EL (cell line): ENCODE measurements at regions not wholly inside any gene's neighbourhood (a gene's known extent, or its start where the extent isn't known, plus 50 kb on each side); places are given as distances from the start of the nearest gene placed in this dataset.
A peak's percentile ranks its signal among the peaks of the same experiment; 100 is the strongest.
"Not testable (repeated sequence)": the region's sequence is repeated elsewhere in the genome, so short reads cannot be mapped to it uniquely, and the experiment has no call there.

ENCODE experiments used
- DNase-seq: peaks from one replicate; pipeline ENCODE4 v3.0.0-alpha.2; 2016

DNA sequence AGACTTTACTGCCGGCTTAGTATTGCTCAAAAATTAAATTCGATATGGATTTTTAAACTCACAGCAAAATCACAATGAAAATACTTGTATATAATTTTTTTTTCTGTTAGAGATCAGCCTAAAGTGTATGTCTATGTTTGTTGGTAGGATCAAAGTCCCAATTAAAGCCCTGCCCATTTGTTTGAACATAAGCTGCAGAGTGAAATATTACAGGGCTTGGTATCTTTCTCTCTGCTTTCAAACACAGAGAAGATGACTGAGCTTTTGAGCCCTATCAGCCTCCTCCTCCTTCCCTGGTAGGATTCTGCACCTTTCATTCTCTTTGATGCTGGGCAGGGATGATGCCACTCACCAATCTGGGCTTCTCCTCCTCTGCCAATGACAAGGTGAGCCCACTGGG lies 345.4 kb downstream of the PPP1R2C start:
- DNase-seq, result no peak

DNA sequence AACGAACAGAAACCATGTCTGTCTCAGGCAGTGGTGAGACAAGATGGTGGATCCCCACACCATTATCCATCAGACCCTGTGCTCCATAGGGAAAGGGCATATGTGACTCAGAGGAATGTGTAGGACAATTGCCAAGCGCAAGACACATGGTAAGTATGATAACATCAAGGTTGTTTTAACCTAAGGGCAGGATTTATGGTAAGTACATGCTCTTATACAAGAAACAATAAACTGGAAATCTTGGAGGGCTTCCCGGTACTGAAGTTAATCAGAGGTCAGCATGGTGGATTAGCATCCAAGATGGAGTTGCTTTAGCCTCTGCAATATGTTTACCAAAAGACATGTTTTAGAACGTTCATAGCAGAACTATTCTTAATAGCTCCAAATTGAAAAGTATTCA lies 355.0 kb downstream of the PPP1R2C start:
- DNase-seq, result peak; percentile 1

DNA sequence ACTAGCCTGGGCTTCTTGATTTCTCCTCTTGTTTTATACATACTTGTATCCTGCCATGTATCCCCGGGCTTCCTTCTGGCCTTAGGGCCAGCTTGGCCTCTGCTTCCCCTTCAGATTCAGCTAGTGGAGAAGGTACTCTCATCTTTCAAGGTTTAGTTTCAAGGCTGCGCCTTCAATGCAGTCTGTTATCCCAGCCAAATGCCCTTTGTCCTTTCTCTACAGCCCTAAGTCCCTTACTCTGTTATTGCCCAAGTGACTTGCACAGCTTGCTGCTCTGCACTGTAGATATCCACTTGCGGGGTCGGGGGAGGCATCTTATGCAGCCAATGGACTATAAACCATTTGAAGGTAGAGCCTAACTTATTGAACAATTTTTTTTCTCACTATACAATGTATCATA lies 357.5 kb downstream of the PPP1R2C start:
- no peak for DNase-seq

DNA sequence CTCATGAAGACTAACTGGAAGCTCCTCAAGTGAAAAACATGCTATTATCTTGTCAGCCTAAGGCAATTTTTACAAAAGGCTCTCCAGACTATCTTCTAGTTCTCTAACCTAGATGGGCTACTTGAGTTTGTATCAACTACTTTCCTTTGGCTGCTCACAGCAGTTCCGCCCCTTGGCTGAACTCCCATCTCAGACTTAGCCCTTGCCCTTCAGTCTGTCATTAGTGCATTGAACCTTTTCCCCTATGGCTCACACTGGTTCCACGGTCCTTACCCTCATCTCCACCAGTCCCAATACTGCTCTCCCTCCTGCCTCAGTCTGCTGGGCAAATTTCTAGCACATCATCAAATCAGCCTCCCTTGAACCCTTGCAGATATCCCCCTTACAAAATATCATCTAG lies 362.3 kb downstream of the PPP1R2C start:
- no peak for DNase-seq

DNA sequence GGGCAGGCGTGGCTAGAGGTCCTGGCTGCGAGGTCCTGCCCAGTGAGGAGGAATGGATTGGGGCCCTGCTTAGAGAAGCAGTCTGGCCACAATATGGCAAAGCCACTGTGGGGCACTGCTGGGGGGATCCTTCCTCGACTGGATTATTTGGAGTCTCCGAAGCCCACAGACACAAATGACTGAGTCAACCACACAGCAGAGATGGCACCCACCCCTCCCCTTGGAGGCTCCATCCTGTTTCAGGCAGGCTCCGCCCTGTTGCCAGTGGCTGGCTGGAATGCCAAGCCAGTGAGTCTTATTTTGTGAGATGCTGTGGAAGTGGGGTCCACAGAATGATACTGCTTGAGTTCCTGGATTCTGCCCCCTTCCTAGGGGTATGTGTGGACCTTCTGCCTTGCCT lies 363.9 kb downstream of the PPP1R2C start:
- DNase-seq, result no peak

DNA sequence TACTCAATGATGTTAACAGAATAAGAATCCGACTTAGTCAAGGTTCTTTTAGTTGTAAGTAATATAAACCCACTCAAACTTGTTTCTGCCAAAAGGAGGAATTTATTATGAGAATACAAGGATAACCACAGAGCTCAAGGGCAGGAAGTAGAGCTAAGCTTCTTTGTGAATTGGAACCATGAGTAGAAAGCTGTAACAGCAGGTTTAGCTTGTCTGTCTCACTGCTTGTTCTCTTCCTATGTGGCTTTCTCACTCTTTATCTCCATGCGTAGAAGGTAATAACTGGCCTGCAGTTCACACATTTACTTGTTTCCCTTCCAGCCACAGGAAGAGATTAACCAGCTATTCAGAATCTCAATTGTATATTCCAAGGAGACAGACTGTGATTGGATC lies 378.3 kb downstream of the PPP1R2C start:
- DNase-seq, result no peak

DNA sequence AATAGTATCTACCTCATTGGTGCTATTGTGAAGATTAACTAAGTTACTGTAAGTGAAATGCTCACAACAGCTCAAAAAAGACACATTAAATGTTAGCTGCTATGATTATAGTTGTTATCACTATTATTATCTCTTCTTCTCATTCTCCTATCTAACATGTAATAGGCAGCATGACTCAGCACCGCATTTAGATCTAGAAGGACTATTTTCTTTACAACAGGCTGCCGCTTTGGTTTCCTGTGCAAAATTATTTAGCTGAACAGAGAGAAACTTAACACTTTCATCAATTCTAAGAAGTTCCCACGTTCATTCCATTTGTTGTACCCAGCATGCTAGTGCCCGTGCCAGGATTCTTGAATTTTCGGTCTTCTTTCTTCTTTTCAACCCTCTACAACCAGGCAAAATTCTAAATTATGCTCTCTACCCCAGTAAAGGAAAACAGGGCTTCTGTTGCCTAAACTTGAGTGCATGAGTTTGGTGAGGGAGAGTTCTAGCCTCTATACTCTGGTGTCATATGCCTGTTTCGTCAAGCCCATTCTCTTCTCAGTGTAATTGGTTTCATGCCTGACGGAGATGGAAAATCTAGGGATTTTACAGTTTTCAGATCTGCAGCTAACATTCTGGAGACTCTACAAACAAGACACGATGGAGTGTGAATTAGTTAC lies 378.9 kb downstream of the PPP1R2C start:
- no peak for DNase-seq

DNA sequence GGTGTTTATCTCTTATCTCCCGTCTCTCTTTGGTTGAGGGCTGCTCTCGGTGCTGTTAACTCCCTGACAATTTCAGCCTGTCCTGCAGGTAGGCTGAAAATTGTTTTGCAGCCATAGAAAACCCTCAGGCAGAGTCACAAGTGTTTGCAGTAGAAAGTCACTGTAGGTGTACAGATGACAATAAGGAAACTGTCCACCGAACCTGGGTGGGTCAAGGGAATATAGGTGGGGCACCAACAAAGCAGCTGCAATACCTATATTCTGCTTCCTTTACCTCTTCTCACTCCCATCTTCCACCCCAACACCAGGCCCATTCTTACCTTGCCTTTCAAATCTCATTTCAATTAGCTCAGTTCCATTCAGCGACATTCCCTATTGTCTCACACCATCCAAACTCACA lies 381.8 kb downstream of the PPP1R2C start:
- no peak for DNase-seq

DNA sequence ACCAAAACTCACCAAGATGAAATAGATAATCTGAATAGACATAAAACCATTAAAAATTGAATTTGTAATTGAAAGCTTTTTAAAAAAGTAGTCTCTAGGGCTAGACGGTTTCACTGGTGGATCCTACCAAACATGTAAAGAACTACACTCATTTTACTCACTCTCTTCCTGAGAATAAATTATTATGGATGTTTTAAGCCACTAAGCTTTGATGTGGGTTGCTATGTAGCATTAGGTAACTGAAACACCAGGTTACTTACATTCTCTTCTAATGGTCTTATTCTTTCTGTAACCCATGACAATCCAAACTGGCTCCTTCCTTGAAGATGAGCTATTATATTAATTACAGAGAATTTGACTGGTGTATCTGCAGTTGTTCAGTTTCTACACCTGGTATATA lies 385.1 kb downstream of the PPP1R2C start:
- no peak for DNase-seq

DNA sequence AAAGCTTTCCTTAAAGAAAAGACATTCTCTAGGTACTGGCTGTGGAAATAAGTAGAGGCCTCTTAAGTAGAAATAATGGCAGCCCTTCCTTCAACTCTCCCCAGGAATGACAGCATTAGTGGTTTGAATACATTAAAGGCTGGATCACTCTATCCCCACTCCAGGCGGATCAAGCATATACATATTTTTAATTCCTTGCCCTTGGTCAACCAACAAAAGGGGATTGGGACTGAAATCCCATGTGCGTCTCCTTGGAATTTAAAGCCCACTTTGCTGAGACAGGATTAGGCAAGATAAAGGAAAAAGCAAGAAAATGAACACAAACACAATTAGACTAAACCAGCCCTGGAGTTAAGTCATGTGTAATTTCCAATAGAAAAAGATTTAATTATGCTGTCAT lies 391.3 kb downstream of the PPP1R2C start:
- no peak for DNase-seq

DNA sequence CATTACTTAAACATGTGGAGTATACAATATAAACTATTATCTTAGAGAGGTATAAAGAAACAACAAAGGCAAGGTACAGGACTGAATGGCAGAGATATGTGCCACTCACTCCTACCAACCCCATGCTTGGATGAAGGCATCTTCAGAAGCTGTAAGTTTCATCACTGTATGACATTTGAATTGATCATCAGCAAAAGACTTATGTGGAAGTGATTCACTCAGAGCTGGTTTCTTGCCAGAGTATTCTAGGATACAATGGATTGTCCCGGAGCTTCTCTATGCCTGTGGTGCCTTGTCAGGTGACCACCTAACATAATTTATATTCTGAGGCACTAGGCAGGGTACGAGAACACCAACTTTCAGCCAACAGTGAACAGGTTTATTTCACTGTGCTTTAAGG lies 392.2 kb downstream of the PPP1R2C start:
- DNase-seq, result no peak

DNA sequence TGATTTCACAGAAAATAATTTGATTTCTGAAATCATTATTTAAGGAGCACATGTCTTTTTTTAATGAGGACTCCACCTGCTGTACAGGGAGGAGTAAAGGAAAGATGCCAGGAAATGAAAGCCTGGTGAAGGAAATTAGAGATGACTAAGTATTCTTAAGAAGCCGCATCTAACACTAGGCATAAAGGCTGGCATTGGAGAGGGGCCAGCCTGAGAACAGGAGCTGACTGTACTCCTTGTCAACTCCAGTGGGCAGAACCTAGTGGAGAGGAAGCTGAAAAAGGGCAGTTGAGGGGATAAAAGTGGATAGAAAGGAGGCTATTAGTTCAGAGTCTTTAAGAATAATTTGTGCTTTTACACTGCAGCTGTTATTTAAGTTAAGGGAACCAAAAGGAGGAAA lies 393.0 kb downstream of the PPP1R2C start:
- DNase-seq, result no peak

DNA sequence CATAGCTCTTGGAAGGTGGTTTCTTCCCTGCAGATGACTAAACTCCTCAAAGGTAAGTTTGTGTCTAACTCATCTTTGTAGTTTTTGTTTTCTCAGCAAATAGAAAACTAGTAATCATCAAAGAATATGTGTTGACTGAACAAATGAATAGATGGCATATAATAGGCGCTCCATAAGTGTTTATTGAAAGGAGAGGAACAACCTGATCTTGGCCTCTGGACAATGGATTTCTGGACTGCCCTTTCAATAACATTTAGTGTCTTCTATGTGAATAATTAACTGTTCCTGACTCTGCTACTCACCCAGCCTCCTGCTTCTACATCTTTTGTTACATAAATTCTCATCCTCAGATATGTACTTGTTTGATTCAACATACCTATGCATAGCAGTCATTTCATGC lies 399.1 kb downstream of the PPP1R2C start:
- no peak for DNase-seq

DNA sequence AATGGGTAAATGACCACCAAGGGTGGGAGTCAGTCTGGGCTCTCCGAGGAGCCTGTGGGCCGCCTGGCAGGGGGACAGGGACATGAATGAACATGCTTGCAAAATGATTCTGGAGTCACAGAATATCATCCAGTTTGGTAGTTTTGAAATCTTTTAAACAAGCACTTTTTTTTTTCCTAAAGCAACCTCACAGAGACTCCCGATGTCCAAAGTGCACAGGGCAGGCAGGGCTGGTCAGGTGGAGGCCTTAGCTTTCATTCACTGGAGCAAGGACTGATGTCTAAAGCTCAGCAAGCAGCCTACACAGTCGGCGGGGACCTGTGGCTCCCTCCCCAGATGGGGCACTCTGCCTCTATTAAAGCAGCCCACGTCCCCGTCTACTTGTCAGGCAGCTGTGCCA lies 402.9 kb downstream of the PPP1R2C start:
- DNase-seq, result no peak

DNA sequence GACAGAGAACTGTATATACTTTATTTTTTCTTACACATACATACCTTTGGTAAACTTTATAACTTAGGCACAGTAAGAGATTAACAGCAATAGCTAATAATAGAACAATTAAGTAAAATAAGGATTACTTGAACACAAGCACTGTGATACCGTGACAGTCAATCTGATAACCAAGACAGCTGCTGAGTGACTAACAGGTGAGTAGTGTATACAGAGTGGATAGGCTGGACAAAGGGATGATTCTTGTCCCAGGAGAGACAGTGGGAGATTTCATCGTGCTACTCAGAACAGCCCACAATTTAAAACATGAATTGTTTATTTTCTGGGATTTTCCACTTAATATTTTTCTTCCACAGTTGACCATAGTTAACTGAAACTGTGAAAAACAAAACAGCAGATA lies 411.8 kb downstream of the PPP1R2C start:
- DNase-seq, result no peak

DNA sequence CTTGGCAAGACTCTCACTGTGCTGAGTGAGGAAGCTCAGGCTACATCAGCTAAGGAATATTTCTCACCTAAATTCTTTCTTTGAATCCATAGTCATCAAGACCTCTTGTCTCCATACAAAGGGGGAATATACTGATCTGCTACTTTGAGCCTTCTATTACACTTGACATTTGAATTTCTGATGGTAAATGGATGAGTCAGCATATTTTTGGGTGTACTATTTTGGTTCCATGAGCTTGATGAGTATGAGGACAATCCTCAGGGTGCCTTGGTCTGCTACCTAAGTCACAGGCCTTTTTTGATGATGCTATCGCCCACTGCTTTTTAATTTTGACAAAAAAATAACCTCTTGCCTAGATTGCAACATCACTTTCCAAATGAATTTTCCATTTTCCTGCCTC lies 415.7 kb downstream of the PPP1R2C start:
- no peak for DNase-seq

DNA sequence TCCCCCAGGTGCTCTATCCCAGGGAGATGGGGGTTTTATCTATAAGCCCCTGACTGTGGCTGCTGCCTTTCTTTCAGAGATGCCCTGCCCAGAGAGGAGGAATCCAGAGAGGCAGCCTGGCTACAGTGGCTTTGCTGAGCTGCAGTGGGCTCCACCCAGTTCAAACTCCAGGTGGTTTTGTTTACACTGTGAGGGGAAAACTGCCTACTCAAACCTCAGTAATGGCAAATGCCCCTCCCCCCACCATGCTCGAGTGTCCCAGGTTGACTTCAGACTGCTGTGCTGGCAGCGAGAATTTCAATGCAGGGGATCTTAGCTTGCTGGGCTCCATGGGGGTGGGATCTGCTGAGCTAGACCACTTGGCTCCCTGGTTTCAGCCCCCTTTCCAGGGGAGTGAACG lies 419.6 kb upstream of the CASK start:
- DNase-seq, result not testable (repeated sequence)
